WI38 (cell line): ENCODE measurements at regions not wholly inside any gene's neighbourhood (a gene's known extent, or its start where the extent isn't known, plus 50 kb on each side); places are given as distances from the start of the nearest gene placed in this dataset.

Experiments used
- H3K4me3 ChIP-seq: 2 replicates; pipeline ENCODE4 v1.5.1; 2011; ENCODE audit warnings: low read depth, mild to moderate bottlenecking, control low read depth, low read length
- TF ChIP-seq, protein P1 (sequence below): IDR thresholded peaks from 2 replicates; pipeline ENCODE4 v1.5.1; 2012; ENCODE audit warnings: low read depth, mild to moderate bottlenecking, control low read depth, low read length

DNA sequence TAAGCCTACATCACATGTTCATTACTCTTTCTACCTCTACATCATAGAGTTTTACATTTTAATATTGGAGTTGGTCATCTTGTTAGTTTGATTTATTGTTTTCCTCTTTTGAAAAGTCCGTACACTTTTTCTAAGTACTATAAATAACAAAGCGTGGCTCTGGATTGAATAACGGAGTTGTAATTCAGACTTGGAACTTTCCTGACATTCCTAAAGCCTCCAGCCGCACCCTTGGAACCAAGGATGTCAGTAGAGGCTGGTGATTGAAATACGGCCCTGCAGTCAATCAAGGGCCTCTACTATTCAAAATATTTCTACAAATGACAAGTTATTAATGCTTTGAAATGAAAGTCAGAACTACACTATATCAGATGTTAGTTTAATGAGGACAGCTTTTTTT, 301.9 kb upstream of the TBX18 start:
- TF ChIP-seq, protein P1, sequence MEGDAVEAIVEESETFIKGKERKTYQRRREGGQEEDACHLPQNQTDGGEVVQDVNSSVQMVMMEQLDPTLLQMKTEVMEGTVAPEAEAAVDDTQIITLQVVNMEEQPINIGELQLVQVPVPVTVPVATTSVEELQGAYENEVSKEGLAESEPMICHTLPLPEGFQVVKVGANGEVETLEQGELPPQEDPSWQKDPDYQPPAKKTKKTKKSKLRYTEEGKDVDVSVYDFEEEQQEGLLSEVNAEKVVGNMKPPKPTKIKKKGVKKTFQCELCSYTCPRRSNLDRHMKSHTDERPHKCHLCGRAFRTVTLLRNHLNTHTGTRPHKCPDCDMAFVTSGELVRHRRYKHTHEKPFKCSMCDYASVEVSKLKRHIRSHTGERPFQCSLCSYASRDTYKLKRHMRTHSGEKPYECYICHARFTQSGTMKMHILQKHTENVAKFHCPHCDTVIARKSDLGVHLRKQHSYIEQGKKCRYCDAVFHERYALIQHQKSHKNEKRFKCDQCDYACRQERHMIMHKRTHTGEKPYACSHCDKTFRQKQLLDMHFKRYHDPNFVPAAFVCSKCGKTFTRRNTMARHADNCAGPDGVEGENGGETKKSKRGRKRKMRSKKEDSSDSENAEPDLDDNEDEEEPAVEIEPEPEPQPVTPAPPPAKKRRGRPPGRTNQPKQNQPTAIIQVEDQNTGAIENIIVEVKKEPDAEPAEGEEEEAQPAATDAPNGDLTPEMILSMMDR: no peak
- H3K4me3 ChIP-seq: no peak overlapping the region

DNA sequence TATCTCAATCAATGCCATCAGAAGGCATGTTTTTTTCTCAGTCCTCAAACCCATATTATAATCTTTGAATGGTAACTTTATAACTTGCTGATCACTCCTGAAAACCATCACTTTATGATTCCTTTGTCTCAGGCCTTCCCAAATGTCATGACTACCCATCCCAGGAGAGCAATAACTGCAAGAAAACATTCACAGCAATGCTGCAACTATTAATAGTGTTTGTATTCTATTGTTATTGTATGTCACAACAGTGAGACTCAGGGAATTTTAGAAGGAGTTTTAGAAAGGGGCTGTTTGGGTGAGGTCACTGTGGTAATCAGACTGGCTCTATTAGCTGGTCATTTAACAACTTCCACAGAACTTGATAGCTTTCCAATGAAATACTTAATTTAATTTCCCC, 301.4 kb upstream of the TBX18 start:
- TF ChIP-seq, protein P1: no peak
- H3K4me3 ChIP-seq: no peak overlapping the region

DNA sequence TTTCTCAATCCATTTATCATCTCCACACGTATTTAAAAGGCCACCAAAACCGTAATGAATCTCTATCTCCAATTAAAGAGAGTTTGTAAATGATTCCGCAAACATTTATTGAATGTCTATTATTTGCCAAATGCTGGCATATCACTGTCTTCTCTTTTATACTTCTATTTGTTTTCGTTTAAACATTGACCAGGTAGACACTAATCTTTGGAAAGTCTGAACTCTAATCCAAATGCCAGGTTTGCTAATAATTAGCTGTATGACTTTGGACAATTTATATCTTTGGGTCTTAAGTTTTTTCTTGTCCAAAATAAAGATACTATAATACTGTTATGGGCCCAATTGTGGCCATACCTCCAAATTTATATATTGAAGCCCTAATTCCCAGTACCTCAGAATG, 299.2 kb upstream of the TBX18 start:
- H3K4me3 ChIP-seq: no peak overlapping the region
- TF ChIP-seq, protein P1: no peak

DNA sequence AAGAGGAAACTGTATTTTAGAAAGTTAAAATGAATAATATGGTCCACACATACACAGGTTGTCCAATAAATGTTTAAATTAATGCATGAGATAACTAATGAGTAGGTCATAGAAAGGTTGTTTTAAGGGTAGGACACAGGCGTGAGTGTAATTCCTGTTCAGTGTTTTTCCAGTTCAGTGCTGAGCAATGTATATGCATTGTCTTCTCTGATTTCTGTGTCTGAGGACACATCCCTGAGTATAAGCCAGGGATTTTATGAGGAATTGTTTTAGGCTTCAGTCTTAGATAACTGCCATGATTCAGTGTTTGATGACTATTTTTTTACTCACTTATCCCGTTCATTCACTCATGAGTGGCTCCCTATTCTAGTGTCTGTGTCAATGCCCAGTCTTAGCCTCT, 298.5 kb upstream of the TBX18 start:
- no peak overlapping the region for H3K4me3 ChIP-seq
- TF ChIP-seq, protein P1: no peak

DNA sequence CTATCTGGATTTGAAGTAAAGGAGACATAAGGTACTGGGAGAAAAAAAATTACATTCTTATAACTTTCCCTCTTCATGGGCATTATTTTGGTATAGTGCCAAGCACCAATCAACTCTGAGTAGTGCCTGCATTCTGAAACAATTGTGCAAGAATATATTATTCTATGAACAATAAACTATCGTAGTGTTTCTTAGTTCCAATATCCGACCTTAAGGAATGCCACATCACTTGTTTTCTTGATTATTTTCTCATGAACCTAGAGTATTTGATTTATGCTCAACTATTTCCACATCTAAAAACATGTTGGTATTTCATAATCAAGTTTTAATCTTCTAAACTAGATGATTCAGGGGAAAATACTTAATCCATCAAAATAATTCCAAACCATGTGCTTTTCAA, 294.4 kb upstream of the TBX18 start:
- TF ChIP-seq, protein P1: no peak
- no peak overlapping the region for H3K4me3 ChIP-seq

DNA sequence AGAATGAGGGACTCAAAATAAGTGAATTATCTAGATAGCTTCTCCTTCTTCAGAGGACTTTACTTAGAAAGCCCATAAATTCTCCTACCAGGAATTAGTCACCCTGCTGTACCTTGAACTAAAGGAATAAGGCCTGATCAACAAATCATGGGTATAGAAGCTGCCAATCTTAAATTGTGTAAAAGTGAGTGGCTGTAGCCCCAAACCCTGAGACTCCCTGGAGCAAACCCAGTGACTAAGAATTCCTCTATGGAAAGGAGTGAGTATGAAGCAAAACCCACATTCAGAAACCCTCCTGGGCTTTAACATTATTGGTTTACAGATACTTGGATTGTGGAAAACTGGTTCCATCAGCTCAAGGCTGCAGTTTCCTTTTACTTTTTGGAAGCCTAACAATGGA, 285.8 kb upstream of the TBX18 start:
- no peak overlapping the region for H3K4me3 ChIP-seq
- TF ChIP-seq, protein P1: no peak

DNA sequence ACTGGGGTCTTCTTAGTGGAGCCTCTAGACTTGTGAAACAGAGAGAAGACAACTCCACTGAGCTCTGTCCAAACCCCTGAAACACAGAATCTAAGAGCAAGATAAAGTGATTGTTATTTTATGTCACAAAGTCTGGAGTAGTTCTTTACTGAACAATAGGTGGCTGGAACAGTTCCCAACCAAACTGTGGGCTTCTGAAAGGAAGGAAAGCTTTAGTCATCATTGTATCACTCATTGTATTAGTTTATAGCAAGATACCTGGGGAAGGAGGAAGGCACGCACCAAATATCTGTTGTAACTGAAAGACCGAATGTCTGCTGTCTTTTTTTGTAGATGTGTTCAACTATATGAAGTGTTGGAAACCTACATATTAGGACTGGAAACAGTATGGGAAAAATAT, 284.9 kb upstream of the TBX18 start:
- TF ChIP-seq, protein P1: no peak

More for the DNA sequence above, 284.9 kb upstream of the TBX18 start:
- H3K4me3 ChIP-seq: no peak overlapping the region
